ENCODE measurements at regions not wholly inside any gene's neighbourhood (a gene's known extent, or its start where the extent isn't known, plus 50 kb on each side); places are given as distances from the start of the nearest gene placed in this dataset.
"Not testable (repeated sequence)": the region's sequence is repeated elsewhere in the genome, so short reads cannot be mapped to it uniquely, and the experiment has no call there.

DNA sequence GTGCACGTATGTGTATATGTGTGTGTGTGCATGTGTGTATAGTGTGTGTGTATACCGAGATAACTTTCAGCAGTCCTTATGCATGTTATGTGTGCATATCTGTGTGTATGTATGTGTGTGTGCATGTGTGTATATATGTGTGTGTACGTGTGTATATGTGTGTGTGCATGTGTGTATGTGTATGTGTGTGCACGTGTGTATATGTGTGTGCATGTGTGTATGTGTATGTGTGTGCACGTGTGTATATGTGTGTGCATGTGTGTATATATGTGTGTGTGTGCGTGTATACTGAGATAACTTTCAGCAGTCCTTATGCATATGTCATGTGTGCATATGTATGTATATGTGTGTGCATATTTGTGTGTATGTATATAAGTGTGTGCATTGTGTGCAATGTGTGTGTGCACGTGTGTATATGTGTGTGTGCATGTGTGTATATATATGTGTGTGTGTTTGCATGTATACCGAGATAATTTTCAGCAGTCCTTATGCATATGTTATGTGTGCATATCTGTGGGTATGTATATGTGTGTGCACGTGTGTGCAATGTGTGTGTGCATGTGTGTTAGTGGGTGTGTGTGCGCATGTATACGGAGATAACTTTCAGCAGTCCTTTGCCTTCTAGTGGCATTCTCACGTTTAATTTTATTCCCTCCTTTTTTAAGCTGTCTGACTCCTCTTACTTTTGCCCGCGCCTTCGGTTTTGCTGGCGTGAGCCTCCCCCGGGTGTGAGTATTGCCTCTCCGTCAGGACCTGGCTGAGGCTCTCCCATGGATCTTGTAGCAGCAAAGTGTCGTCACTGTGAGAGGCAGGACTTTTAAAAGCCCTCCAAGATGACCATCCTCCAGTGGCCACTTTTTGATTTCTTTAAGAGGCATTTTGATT is 99.6 kb upstream of the SHOX start:
- H3K4me3 ChIP-seq (ENCODE audit: low read depth, low read length) = no peak overlapping the region
- DNase-seq (ENCODE audit: low read depth) = no peak
- TF ChIP-seq MYC (IDR thresholded peaks at IDR 0.05; ENCODE audit: low read depth, low read length) = no peak

DNA sequence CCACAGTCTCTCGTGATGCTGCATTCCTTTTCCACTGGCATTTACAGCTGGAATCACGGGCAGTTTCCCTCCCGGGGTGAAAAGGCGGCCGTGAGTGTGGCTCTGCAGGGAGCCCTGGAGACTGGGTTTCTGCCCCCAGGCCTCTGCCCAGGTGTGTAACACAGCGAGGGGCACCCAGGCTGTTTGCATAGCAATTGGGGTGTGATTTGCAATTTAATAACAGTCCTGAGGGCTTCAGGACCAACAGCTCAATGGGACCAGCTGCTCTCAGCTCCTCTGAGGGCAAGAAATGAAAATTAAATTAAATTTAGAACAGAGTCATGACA is 99.0 kb upstream of the SHOX start:
- TF ChIP-seq, protein P1, sequence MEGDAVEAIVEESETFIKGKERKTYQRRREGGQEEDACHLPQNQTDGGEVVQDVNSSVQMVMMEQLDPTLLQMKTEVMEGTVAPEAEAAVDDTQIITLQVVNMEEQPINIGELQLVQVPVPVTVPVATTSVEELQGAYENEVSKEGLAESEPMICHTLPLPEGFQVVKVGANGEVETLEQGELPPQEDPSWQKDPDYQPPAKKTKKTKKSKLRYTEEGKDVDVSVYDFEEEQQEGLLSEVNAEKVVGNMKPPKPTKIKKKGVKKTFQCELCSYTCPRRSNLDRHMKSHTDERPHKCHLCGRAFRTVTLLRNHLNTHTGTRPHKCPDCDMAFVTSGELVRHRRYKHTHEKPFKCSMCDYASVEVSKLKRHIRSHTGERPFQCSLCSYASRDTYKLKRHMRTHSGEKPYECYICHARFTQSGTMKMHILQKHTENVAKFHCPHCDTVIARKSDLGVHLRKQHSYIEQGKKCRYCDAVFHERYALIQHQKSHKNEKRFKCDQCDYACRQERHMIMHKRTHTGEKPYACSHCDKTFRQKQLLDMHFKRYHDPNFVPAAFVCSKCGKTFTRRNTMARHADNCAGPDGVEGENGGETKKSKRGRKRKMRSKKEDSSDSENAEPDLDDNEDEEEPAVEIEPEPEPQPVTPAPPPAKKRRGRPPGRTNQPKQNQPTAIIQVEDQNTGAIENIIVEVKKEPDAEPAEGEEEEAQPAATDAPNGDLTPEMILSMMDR (IDR thresholded peaks at IDR 0.05; ENCODE audit: low read depth, low read length) = no peak
- no peak for DNase-seq (ENCODE audit: low read depth)
- no peak overlapping the region for H3K4me3 ChIP-seq (ENCODE audit: low read depth, low read length)

DNA sequence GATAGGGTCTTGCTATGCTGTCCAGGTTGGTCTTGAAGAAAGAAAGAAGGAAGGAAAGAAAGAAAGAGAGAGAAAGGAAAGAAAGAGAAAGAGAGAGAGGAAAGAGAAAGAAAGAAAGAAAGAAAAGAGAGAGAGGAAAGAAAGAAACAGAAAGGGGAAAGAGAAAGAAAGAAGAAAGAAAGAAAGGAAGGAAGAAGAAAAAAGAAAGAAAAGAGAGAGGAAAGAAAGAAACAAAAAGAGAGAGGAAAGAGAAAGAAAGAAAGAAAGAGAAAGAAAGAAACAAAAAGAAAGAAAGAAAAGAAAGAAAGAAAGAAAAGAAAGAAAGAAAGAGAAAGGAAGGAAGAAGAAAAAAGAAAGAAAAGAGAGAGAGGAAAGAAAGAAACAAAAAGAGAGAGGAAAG is 95.8 kb upstream of the SHOX start:
- no peak for DNase-seq (ENCODE audit: low read depth)

DNA sequence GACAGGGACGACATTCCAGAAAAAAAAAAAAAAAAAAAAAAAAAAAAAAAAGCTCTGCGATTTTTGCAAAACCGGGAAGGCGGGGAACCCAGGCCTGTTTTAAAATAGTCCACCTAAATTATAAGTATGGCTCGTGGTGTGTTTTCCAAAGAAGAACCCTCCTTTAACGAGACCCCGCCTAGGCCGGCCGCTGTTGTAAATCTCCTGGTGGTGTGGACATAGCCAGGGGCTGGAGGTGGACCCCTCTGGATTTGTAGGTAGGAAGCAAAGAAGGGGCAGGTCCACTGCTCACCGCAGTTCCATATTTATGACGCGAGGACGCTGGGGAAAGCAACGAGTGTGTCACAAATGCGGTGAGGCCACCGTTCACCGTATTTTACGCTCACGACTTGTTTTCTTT is 94.0 kb upstream of the SHOX start:
- no peak for DNase-seq (ENCODE audit: low read depth)

More for the DNA sequence above, 95.8 kb upstream of the SHOX start:
- TF ChIP-seq, protein P1 (IDR thresholded peaks at IDR 0.05; ENCODE audit: low read depth, low read length) = no peak
- TF ChIP-seq MYC (IDR thresholded peaks at IDR 0.05; ENCODE audit: low read depth, low read length) (no peak), POLR2A (IDR thresholded peaks at IDR 0.05; ENCODE audit: extremely low read depth, insufficient read length) (no peak)
- TF ChIP-seq, protein P2, sequence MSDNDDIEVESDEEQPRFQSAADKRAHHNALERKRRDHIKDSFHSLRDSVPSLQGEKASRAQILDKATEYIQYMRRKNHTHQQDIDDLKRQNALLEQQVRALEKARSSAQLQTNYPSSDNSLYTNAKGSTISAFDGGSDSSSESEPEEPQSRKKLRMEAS (IDR thresholded peaks at IDR 0.05; ENCODE audit: low read depth, low read length) = no peak
- H3K4me3 ChIP-seq (ENCODE audit: low read depth, low read length) = no peak overlapping the region

DNA sequence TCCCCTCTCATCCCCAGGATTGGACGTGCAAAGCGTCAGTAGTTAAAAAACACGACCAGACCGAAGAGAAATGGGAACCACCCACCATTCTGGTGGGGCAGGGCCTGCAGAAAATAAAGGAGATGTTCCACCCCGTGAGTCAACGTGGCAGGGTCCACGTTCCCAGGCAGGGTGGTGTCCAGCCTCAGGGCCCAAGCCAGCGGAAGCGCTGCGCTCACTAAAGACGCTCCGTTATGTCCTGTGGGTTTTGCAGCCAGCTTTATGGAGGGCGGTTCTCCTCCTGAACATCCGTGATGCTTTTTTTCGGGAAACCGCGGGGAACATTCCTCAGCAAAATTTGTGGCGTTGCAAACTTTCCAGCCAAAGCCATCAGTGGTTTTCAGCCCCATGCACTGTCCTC is 93.4 kb upstream of the SHOX start:
- DNase-seq (ENCODE audit: low read depth) = no peak
- TF ChIP-seq, protein P1 (IDR thresholded peaks at IDR 0.05; ENCODE audit: low read depth, low read length) = no peak
- TF ChIP-seq MYC (IDR thresholded peaks at IDR 0.05; ENCODE audit: low read depth, low read length) (no peak), POLR2A (IDR thresholded peaks at IDR 0.05; ENCODE audit: extremely low read depth, insufficient read length) (no peak)
- TF ChIP-seq, protein P2 (IDR thresholded peaks at IDR 0.05; ENCODE audit: low read depth, low read length) = no peak
- H3K4me3 ChIP-seq (ENCODE audit: low read depth, low read length) = no peak overlapping the region

More for the DNA sequence above, 94.0 kb upstream of the SHOX start:
- H3K4me3 ChIP-seq (ENCODE audit: low read depth, low read length) = no peak overlapping the region
- no peak for TF ChIP-seq MYC (IDR thresholded peaks at IDR 0.05; ENCODE audit: low read depth, low read length)
- TF ChIP-seq, protein P2 (IDR thresholded peaks at IDR 0.05; ENCODE audit: low read depth, low read length) = no peak

DNA sequence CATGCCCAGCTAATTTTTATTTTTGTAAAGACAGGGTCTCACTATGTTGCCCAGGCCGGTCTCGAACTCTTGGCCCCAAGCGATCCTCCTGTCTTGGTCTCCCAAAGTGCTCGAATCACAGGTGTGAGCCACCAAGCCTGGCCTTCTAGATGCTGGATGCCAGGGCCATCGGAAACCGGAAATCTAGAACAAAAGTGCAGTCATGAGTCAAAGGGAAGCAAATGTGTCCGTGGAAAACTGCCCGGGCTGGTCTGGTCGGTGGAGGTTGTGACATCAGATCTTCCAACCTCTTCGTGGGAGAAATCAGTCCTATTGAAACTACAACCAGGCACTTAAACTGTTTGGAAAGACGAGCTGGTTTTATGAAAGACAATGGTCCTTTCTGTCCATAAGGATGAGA is 92.3 kb upstream of the SHOX start:
- no peak for DNase-seq (ENCODE audit: low read depth)
- no peak for TF ChIP-seq POLR2A (IDR thresholded peaks at IDR 0.05; ENCODE audit: extremely low read depth, insufficient read length)
- H3K4me3 ChIP-seq (ENCODE audit: low read depth, low read length) = no peak overlapping the region

DNA sequence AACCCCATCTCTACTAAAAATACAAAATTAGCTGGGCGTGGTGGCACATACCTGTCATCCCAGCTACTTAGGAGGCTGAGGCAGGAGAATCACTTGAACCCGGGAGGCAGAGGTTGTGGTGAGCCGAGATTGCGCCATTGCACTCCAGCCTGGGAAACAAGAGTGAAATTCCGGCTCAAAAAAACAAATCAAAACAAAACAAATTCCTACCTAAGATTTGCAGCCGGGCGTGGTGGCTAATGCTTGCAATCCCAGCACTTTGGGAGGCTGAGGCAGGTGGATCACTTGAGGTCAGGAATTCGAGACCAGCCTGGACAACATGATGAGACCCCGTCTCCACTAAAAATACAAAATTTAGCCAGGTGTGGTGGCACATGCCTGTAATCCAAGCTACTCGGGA is 89.6 kb upstream of the SHOX start:
- not testable (repeated sequence) for H3K4me3 ChIP-seq (ENCODE audit: low read depth, low read length); DNase-seq (ENCODE audit: low read depth)

DNA sequence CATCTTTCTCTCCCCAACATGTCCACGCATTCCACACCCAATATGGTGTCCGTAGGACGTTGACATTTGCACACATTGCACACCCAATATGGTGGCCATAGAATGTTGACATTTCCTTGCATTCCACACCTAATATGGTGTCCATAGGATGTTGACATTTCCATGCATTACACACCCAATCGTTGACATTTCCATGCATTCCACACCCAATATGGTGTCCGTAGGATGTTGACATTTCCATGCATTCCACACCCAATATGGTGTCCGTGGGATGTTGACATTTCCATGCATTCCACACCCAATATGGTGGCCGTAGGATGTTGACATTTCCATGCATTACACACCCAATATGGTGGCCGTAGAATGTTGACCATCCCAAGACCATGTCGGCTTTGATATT is 88.4 kb upstream of the SHOX start:
- no peak for DNase-seq (ENCODE audit: low read depth)
- TF ChIP-seq, protein P2 (IDR thresholded peaks at IDR 0.05; ENCODE audit: low read depth, low read length) = no peak
- TF ChIP-seq POLR2A (IDR thresholded peaks at IDR 0.05; ENCODE audit: extremely low read depth, insufficient read length) (no peak), MYC (IDR thresholded peaks at IDR 0.05; ENCODE audit: low read depth, low read length) (no peak)
- TF ChIP-seq, protein P1 (IDR thresholded peaks at IDR 0.05; ENCODE audit: low read depth, low read length) = no peak
- H3K4me3 ChIP-seq (ENCODE audit: low read depth, low read length) = no peak overlapping the region
